T-helper 2 cell treated with Interferon-gamma antibody and Interleukin-4, amounts not matched to agents 5 μg/mL and 100 μg/mL, for 36 hours (primary cell): ENCODE measurements at regions not wholly inside any gene's neighbourhood (a gene's known extent, or its start where the extent isn't known, plus 50 kb on each side); places are given as distances from the start of the nearest gene placed in this dataset.
"Not testable (repeated sequence)": the region's sequence is repeated elsewhere in the genome, so short reads cannot be mapped to it uniquely, and the experiment has no call there.

Source experiments
- DNase-seq: peaks from one replicate; pipeline ENCODE4 v3.0.0; 2021; ENCODE audit warnings: low spot score
- H3K27ac Mint-ChIP-seq: one replicate; pipeline ENCODE4 v1.8.0; 2021; ENCODE audit warnings: mild to moderate bottlenecking, mixed read lengths
- H3K27me3 Mint-ChIP-seq: one replicate; pipeline ENCODE4 v1.8.0; 2021; ENCODE audit warnings: low read depth, mixed read lengths
- H3K36me3 Mint-ChIP-seq: one replicate; pipeline ENCODE4 v1.8.0; 2021; ENCODE audit warnings: low read depth, mixed read lengths
- H3K4me1 Mint-ChIP-seq: one replicate; pipeline ENCODE4 v1.8.0; 2021; ENCODE audit warnings: low read depth, mixed read lengths
- H3K4me3 Mint-ChIP-seq: one replicate; pipeline ENCODE4 v1.8.0; 2022; ENCODE audit warnings: mild to moderate bottlenecking, moderate library complexity, mixed read lengths
- H3K9me3 Mint-ChIP-seq: one replicate; pipeline ENCODE4 v1.8.0; 2021; ENCODE audit warnings: mixed read lengths

- H3K9me3 Mint-ChIP-seq, result no peaks in the 10 kb centered on the region
- DNase-seq, result no peak
- no peak overlapping the region for H3K27ac Mint-ChIP-seq
- H3K27me3 Mint-ChIP-seq, result no peaks in the 10 kb centered on the region
- no peaks in the 10 kb centered on the region for H3K4me1 Mint-ChIP-seq
- no peak overlapping the region for H3K4me3 Mint-ChIP-seq
- H3K36me3 Mint-ChIP-seq, result no peaks in the 10 kb centered on the region
Observed at GRCh38 chr6:9717568-9717967, 697.3 kb downstream of the TFAP2A start.

GRCh38 chr6:9711365-9711764, 703.5 kb downstream of the TFAP2A start:
- Mint-ChIP-seq H3K9me3 (no peaks in the 10 kb centered on the region), H3K4me1 (no peaks in the 10 kb centered on the region)
- no peak for DNase-seq

DNA sequence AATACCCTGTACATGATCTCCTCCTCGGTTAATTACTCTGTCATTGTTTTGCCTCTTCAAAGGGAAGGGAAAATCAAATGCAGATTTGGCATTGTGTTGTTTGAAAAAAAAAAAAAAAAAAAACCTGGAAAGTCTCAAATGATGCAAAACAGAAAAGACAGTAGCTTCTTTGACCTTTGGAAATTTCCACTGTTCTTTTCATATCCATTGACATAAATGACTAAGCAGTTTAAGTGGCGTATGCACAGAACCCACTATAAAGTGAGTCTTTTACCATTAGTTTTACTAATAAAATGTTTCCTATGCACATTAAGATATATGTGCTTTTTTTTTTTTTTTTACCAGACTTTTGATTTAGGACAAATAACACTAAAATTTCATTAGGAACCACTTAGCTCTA, 704.3 kb downstream of the TFAP2A start:
- no peak for DNase-seq
- no peaks in the 10 kb centered on the region for H3K4me1 Mint-ChIP-seq
- H3K36me3 Mint-ChIP-seq, result no peaks in the 10 kb centered on the region
- no peaks in the 10 kb centered on the region for H3K27me3 Mint-ChIP-seq
- H3K4me3 Mint-ChIP-seq, result no peak overlapping the region
- H3K27ac Mint-ChIP-seq, result no peak overlapping the region
- H3K9me3 Mint-ChIP-seq, result no peaks in the 10 kb centered on the region

More at GRCh38 chr6:9711365-9711764, 703.5 kb downstream of the TFAP2A start:
- H3K4me3 Mint-ChIP-seq, result no peak overlapping the region
- H3K36me3 Mint-ChIP-seq, result no peaks in the 10 kb centered on the region
- H3K27me3 Mint-ChIP-seq, result no peaks in the 10 kb centered on the region
- H3K27ac Mint-ChIP-seq, result no peak overlapping the region

DNA sequence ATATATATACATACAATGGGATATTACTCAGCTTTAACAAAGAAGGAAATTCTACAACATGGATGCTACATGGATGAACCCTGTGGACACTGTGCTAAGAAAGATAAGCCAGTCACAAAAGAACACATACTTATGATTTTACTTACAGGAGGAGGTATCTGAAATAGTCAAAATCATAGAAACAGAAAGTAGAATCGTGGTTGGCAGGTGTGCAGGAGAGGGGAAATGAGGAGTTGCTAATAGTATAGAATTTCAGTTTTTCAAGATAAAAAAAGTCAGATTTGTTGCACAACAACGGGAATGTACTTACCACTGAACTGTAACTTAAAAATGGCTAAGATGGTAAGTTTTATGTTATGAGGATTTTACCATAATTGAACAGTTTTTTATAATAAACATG, 706.3 kb downstream of the TFAP2A start:
- H3K36me3 Mint-ChIP-seq, result no peaks in the 10 kb centered on the region
- no peaks in the 10 kb centered on the region for H3K27me3 Mint-ChIP-seq
- H3K27ac Mint-ChIP-seq, result no peak overlapping the region
- no peak overlapping the region for H3K4me3 Mint-ChIP-seq
- no peaks in the 10 kb centered on the region for H3K4me1 Mint-ChIP-seq
- no peak for DNase-seq
- no peaks in the 10 kb centered on the region for H3K9me3 Mint-ChIP-seq

DNA sequence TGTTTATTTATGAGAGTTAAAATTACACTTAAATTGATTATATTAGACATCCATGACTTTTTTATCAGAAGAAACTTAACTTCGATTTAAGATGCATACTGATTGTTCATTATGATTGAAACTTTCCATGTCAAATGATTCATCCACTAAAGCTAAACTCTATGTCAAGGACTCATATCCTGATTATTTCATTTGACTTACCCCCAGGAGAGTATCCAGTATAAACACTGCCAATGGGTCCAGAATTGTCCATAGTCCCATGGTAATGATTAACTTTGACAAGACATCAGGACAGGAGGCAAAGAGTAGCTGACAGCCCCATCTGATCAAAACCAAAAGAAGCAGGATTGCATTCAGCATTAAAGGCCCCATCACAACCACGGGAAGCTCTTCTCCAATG, 709.9 kb downstream of the TFAP2A start:
- Mint-ChIP-seq H3K27me3 (no peaks in the 10 kb centered on the region), H3K4me1 (no peaks in the 10 kb centered on the region), H3K27ac (no peak overlapping the region), H3K9me3 (peaks cover 4% of the 10 kb centered on the region), H3K4me3 (no peak overlapping the region), H3K36me3 (no peaks in the 10 kb centered on the region)
- DNase-seq, result no peak

- no peak for DNase-seq
- Mint-ChIP-seq H3K4me1 (no peaks in the 10 kb centered on the region), H3K9me3 (peaks cover 4% of the 10 kb centered on the region), H3K36me3 (no peaks in the 10 kb centered on the region), H3K27me3 (no peaks in the 10 kb centered on the region), H3K27ac (no peak overlapping the region), H3K4me3 (no peak overlapping the region)
Observed at GRCh38 chr6:9702914-9703313, 712.0 kb downstream of the TFAP2A start.

DNA sequence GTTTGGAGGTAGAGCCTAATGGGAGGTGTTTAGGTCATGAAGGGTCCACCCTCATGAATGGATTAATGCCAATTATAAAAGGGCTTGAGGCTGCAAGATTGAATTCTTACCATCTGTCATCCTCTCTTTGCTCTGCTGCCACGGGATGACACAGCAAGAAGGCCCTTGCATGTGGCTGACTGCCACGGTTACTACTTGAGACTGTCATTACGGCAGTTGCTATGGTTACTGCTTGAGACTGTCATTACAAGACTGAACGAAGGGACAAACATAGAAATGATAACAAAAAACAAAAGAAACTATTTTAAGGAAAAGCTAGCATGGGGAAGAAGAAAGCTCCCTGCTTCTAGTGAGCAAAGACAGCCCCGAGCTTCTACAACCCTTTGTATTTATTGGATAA, 715.0 kb downstream of the TFAP2A start:
- H3K9me3 Mint-ChIP-seq, result peaks cover 13% of the 10 kb centered on the region
- H3K4me1 Mint-ChIP-seq, result no peaks in the 10 kb centered on the region
- H3K27me3 Mint-ChIP-seq, result no peaks in the 10 kb centered on the region
- no peak for DNase-seq
- no peak overlapping the region for H3K4me3 Mint-ChIP-seq
- H3K27ac Mint-ChIP-seq, result no peak overlapping the region
- no peaks in the 10 kb centered on the region for H3K36me3 Mint-ChIP-seq

- Mint-ChIP-seq H3K27me3 (no peaks in the 10 kb centered on the region), H3K4me1 (no peaks in the 10 kb centered on the region), H3K36me3 (no peaks in the 10 kb centered on the region), H3K4me3 (no peak overlapping the region), H3K9me3 (peaks cover 16% of the 10 kb centered on the region), H3K27ac (no peak overlapping the region)
- no peak for DNase-seq
Observed at GRCh38 chr6:9697263-9697931, 717.5 kb downstream of the TFAP2A start.

GRCh38 chr6:9690388-9690787, 724.5 kb downstream of the TFAP2A start:
- no peak for DNase-seq
- Mint-ChIP-seq H3K4me3 (no peak overlapping the region), H3K4me1 (no peaks in the 10 kb centered on the region), H3K27ac (no peak overlapping the region), H3K9me3 (peaks cover 4% of the 10 kb centered on the region), H3K27me3 (no peaks in the 10 kb centered on the region), H3K36me3 (no peaks in the 10 kb centered on the region)

DNA sequence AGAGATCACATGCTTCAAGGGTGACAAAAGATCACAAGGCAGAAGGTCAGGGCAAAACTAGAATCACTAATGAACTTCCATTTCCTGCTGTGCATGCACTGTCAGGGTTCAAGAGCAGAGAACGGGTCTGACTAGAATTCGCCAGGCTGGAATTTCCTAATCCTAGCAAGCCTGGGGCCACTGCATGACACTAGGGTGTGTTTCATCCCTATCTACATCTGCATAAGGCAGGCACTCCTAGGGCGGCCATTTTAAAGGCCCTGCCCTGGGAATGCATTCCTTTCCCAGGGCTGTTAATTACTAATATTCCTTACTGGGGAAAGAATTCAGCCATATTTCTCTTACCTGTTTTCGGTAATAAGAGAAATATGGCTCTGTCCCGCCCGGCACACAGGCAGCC, 734.1 kb downstream of the TFAP2A start:
- not testable (repeated sequence) for H3K36me3 Mint-ChIP-seq, H3K27ac Mint-ChIP-seq, H3K4me1 Mint-ChIP-seq, H3K4me3 Mint-ChIP-seq, DNase-seq, H3K27me3 Mint-ChIP-seq
- H3K9me3 Mint-ChIP-seq, result peaks cover 27% of the 10 kb centered on the region

DNA sequence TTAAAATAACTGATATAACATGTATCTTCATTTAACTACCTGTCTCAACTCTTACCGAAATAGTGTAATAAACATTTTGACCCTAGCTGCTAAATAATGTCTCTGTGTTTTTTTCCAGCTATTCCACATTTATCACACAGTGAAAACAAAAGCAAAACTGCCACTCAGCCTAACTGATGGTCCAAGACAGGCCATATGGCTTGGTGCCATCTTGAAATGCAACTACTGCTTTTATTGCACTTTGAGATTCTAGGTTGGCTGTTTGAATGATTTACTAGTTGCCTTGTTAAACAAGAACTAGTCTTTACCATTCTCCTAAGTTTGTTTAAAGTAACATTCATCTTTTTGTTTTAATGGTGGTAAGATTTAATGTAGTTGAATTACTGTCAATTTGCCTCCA, 739.8 kb downstream of the TFAP2A start:
- Mint-ChIP-seq H3K9me3 (peaks cover 17% of the 10 kb centered on the region), H3K27me3 (no peaks in the 10 kb centered on the region), H3K27ac (no peak overlapping the region), H3K4me3 (no peak overlapping the region), H3K36me3 (no peaks in the 10 kb centered on the region), H3K4me1 (no peaks in the 10 kb centered on the region)
- no peak for DNase-seq

DNA sequence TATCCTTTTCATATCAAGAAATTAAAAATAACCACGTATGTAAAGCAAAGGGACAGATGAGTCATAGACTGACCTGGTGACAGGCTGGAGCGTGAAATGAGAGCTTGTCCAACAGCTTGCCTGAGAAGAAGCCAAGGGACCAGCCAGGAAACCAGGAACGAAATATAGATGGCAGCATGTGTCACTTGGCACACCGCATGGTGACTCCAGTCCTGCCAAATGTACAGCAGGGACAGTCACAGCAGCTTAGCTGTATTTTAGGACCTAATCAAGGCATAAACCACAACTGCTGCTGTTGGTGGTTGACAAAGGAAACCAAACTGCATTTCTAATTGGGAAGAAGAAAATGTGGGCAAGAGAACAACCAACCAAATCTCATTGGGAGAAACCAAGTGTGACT, 755.0 kb downstream of the TFAP2A start:
- Mint-ChIP-seq H3K36me3 (no peaks in the 10 kb centered on the region), H3K27ac (no peak overlapping the region), H3K4me3 (no peak overlapping the region), H3K27me3 (no peaks in the 10 kb centered on the region), H3K4me1 (no peaks in the 10 kb centered on the region), H3K9me3 (peaks cover 9% of the 10 kb centered on the region)
- no peak for DNase-seq

DNA sequence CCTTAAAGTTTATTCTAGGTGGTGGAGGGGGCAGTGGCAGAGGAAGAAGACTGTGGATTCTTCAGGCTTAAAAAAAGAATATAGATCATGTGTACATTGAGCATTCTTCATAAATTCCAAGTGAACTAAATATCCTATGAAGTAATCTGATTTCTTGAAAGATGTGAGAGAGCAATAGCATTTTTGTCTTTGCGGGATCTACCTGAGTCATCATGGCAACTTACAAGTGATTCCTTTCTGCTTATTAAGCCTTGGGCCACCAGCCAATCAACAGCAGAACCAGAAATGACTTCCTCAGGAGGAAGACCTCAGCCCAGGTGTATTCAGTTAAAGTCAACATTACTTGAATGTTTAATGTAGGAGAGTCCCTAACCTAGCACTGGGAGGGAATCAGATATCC, 756.9 kb downstream of the TFAP2A start:
- Mint-ChIP-seq H3K4me1 (no peaks in the 10 kb centered on the region), H3K4me3 (no peak overlapping the region), H3K27ac (no peak overlapping the region), H3K36me3 (no peaks in the 10 kb centered on the region), H3K9me3 (peaks cover 9% of the 10 kb centered on the region), H3K27me3 (no peaks in the 10 kb centered on the region)
- DNase-seq, result no peak

DNA sequence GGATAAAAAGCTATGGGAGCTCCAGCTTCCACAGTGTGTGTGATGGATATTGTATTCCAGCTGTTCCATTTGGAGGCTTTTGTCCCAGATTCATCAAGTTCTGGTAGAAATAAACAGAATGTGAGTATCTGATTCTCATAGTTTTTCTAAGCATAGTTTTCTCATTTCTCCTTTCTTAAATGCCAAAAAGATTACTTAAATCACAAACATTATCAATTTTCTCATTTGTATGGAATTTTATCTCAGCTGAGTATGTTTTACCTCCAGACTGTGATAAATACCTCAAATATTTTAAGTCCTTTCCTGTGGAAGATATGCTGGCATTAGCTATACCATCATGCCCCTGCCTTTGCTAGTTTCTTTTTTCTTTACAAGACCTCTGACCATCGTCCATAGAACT, 767.3 kb downstream of the TFAP2A start:
- Mint-ChIP-seq H3K27me3 (no peaks in the 10 kb centered on the region), H3K9me3 (no peaks in the 10 kb centered on the region), H3K27ac (no peak overlapping the region), H3K36me3 (no peaks in the 10 kb centered on the region), H3K4me3 (no peak overlapping the region), H3K4me1 (no peaks in the 10 kb centered on the region)
- DNase-seq, result no peak

GRCh38 chr6:9647071-9647445, 767.8 kb downstream of the TFAP2A start:
- Mint-ChIP-seq H3K9me3 (no peaks in the 10 kb centered on the region), H3K27me3 (no peaks in the 10 kb centered on the region), H3K4me3 (no peak overlapping the region), H3K36me3 (no peaks in the 10 kb centered on the region), H3K27ac (no peak overlapping the region), H3K4me1 (no peaks in the 10 kb centered on the region)
- no peak for DNase-seq
